BE2C (cell line): ENCODE measurements at regions not wholly inside any gene's neighbourhood (a gene's known extent, or its start where the extent isn't known, plus 50 kb on each side); places are given as distances from the start of the nearest gene placed in this dataset.

Experiments
- DNase-seq: peaks from one replicate; pipeline ENCODE4 v3.0.0-alpha.2; 2020
- H3K27me3 ChIP-seq: fragments of 250-450 bp; sonication (Bioruptor Pico); 2 replicates; pipeline ENCODE4 v1.5.1; 2020; ENCODE audit warnings: mild to moderate bottlenecking
- H3K36me3 ChIP-seq: fragments of 250-450 bp; sonication (Bioruptor Pico); 2 replicates; pipeline ENCODE4 v1.5.1; 2020; ENCODE audit warnings: mild to moderate bottlenecking
- H3K4me1 ChIP-seq: fragments of 250-450 bp; sonication (Bioruptor Pico); 2 replicates; pipeline ENCODE4 v1.5.1; 2020
- H3K4me3 ChIP-seq: 2 replicates; pipeline ENCODE4 v1.5.1; 2011; ENCODE audit warnings: low read depth, low read length
- H3K9me3 ChIP-seq: fragments of 250-450 bp; sonication (Bioruptor Pico); 2 replicates; pipeline ENCODE4 v1.5.1; 2020
- CTCF ChIP-seq: IDR thresholded peaks from 2 replicates; pipeline ENCODE4 v1.5.1; 2012; ENCODE audit warnings: mild to moderate bottlenecking, low read depth, low read length

GRCh38 chr15:70278644-70279043 is 180.9 kb upstream of the TLE3 start:
- DNase-seq: no peak
- Histone ChIP-seq H3K9me3 (no peaks in the 10 kb centered on the region), H3K27me3 (no peaks in the 10 kb centered on the region), H3K36me3 (no peaks in the 10 kb centered on the region), H3K4me3 (no peak overlapping the region), H3K4me1 (no peaks in the 10 kb centered on the region)
- TF ChIP-seq CTCF: no peak

- no peaks in the 10 kb centered on the region for H3K36me3 ChIP-seq
- H3K4me3 ChIP-seq: no peak overlapping the region
- H3K4me1 ChIP-seq: peaks cover 9% of the 10 kb centered on the region
- no peak for TF ChIP-seq CTCF
- H3K27me3 ChIP-seq: no peaks in the 10 kb centered on the region
- no peaks in the 10 kb centered on the region; the same call in 1 of the 2 replicates for H3K9me3 ChIP-seq
- DNase-seq: no peak
Measured at GRCh38 chr15:70277556-70277955, 179.8 kb upstream of the TLE3 start.

GRCh38 chr15:70276401-70276800 is 178.7 kb upstream of the TLE3 start:
- H3K4me1 ChIP-seq: peaks cover 17% of the 10 kb centered on the region
- TF ChIP-seq CTCF: no peak

GRCh38 chr15:70275461-70276138 is 177.9 kb upstream of the TLE3 start:
- Histone ChIP-seq H3K4me1 (peaks cover 25% of the 10 kb centered on the region), H3K36me3 (no peaks in the 10 kb centered on the region), H3K27me3 (no peaks in the 10 kb centered on the region), H3K9me3 (no peaks in the 10 kb centered on the region; the same call in 1 of the 2 replicates), H3K4me3 (no peak overlapping the region)
- DNase-seq: no peak
- no peak for TF ChIP-seq CTCF

More at GRCh38 chr15:70276401-70276800, 178.7 kb upstream of the TLE3 start:
- Histone ChIP-seq H3K36me3 (no peaks in the 10 kb centered on the region), H3K9me3 (no peaks in the 10 kb centered on the region; the same call in 1 of the 2 replicates), H3K4me3 (no peak overlapping the region), H3K27me3 (no peaks in the 10 kb centered on the region)
- DNase-seq: no peak

DNA sequence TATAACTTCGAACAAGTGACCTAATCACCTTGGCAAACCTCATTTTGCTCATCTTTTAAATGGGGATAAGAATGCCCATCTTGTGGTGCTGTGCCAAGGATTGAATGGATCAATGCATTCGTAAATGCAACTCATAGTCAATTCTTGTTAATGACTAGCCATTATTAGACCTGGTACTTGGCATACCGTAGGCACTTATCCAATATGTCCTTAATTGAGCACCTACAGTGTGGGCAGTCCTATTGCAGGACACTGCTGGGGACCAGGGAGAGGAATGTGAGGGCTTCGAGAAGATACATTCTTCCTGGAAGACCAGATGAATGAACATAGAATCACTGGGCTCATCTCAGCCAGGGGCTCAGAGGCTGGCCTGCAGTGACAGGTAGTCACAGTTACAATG is 177.2 kb upstream of the TLE3 start:
- peaks cover 32% of the 10 kb centered on the region for H3K4me1 ChIP-seq
- TF ChIP-seq CTCF: no peak
- H3K9me3 ChIP-seq: no peaks in the 10 kb centered on the region; the same call in 1 of the 2 replicates
- no peak overlapping the region for H3K4me3 ChIP-seq
- DNase-seq: no peak
- no peaks in the 10 kb centered on the region for H3K36me3 ChIP-seq
- no peaks in the 10 kb centered on the region for H3K27me3 ChIP-seq

DNA sequence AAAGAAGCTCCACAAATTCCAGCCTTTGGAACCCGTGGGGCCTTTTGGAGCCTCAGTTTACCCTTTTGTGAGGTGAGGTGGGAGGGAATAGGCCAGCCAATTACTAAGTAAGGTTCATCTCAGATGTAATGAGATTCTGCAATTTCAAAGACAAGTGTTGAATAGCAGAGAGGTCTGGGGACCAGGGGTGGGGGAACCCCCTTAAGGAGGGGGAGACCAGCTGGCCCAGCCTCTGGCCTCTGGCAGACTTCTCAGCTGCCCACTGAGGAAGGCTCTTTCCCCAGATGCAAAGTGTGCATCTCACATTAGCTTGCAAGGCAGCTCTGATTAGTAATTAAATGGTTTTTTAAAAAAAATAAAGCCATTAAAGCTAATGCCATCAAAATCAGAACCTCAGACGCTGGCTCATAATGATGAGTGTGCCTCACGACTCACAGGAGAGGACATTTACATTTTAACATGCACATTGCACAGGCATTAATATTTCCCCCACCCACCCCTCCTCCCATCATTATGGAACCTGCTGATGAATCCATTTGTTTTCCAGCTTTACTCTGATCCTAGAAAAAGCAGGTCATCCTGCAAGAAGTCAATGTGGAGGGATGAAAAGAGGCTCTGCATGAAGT is 176.7 kb upstream of the TLE3 start:
- H3K4me3 ChIP-seq: no peak overlapping the region
- no peak for TF ChIP-seq CTCF
- DNase-seq: no peak
- no peaks in the 10 kb centered on the region for H3K27me3 ChIP-seq
- no peaks in the 10 kb centered on the region; the same call in 1 of the 2 replicates for H3K9me3 ChIP-seq
- peaks cover 37% of the 10 kb centered on the region for H3K4me1 ChIP-seq
- H3K36me3 ChIP-seq: no peaks in the 10 kb centered on the region
